ENCODE measurements at regions not wholly inside any gene's neighbourhood (a gene's known extent, or its start where the extent isn't known, plus 50 kb on each side); places are given as distances from the start of the nearest gene placed in this dataset.

DNA sequence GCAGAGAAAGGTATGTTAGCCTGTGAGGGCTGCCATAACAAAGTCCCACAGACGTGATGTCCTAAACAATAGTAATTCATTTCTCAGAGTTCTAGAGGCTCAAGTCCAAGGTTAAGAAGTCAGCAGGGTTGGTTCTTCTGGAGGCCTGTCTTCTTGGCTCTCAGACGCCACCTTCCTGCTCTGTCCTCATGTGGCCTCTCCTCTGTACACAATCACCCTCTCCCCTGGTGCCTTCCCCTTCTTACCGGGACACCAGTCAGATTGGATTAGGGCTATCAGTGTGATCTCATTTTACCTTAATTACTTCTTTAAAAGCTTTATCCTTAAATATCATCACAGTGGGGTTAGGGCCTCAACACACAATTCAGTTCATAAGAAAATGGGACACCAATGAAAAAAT is 860.5 kb downstream of the RNF144A start:
- no peak overlapping the region for H3K9ac ChIP-seq (ENCODE audit: insufficient read length, low read depth)
- no peak overlapping the region for H3K4me3 ChIP-seq (ENCODE audit: insufficient read length, low read depth)
- no peaks in the 10 kb centered on the region for H3K4me1 ChIP-seq (ENCODE audit: insufficient read depth, insufficient read length)
- no peaks in the 10 kb centered on the region for H3K36me3 ChIP-seq (ENCODE audit: insufficient read depth, insufficient read length, low read length)
- no peaks in the 10 kb centered on the region for H3K9me3 ChIP-seq (ENCODE audit: insufficient read depth, low read length)
- TF ChIP-seq ZNF274 (IDR thresholded peaks at IDR 0.05; ENCODE audit: low read depth, low read length): no peak
- TF ChIP-seq YY1 (IDR thresholded peaks at IDR 0.05; ENCODE audit: insufficient read depth, insufficient read length): no peak
- no peak for TF ChIP-seq SUZ12 (IDR thresholded peaks at IDR 0.05; ENCODE audit: extremely low read depth, insufficient read depth, insufficient read length)
- DNase-seq (ENCODE audit: low read depth, low spot score): no peak
- H3K27me3 ChIP-seq (ENCODE audit: insufficient read depth, insufficient read length): no peaks in the 10 kb centered on the region

DNA sequence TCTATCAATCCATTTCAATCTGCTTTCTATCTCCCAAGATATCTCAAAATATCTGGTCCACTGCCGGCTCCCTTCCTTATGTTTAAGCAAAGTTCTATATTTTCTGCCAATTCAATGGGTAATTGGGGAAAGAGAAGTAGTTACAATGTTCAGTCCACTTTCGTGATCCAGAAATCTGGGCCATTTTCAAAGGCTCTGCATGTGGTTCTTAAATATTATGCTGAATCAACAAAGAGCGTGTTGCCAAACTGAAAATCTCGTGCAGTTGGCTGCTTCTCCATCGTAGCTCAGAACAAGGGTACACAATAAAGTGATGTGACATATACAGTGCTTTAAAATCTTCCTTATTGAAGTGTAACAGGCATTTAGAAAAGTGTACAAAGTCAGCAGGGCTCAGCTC is 863.1 kb downstream of the RNF144A start:
- Histone ChIP-seq H3K9me3 (ENCODE audit: insufficient read depth, low read length) (no peaks in the 10 kb centered on the region), H3K27me3 (ENCODE audit: insufficient read depth, insufficient read length) (no peaks in the 10 kb centered on the region), H3K4me1 (ENCODE audit: insufficient read depth, insufficient read length) (no peaks in the 10 kb centered on the region), H3K4me3 (ENCODE audit: insufficient read length, low read depth) (no peak overlapping the region), H3K9ac (ENCODE audit: insufficient read length, low read depth) (no peak overlapping the region), H3K36me3 (ENCODE audit: insufficient read depth, insufficient read length, low read length) (no peaks in the 10 kb centered on the region)
- no peak for DNase-seq (ENCODE audit: low read depth, low spot score)
- TF ChIP-seq ZNF274 (IDR thresholded peaks at IDR 0.05; ENCODE audit: low read depth, low read length) (no peak), SUZ12 (IDR thresholded peaks at IDR 0.05; ENCODE audit: extremely low read depth, insufficient read depth, insufficient read length) (no peak), YY1 (IDR thresholded peaks at IDR 0.05; ENCODE audit: insufficient read depth, insufficient read length) (no peak)

DNA sequence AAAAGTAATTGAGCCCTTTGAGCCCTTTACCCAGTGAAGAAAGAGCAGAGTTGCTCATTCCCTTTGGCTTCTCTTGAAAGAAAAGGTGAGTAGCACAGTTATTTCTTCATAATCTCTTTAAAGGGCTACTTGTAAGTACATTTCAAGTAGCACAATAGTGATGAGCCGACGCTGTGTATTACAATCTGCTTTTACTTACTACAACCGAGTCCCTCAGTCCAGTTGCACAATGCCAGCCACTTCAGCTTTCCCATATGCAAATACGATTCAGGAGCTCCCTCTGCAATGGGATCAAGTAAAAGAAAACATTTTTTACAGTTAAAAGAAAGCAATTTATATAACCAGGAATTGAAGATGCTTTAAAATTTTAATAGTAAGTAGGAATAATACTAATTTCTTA is 868.5 kb downstream of the RNF144A start:
- H3K9ac ChIP-seq (ENCODE audit: insufficient read length, low read depth): no peak overlapping the region
- DNase-seq (ENCODE audit: low read depth, low spot score): no peak
- TF ChIP-seq YY1 (IDR thresholded peaks at IDR 0.05; ENCODE audit: insufficient read depth, insufficient read length) (no peak), SUZ12 (IDR thresholded peaks at IDR 0.05; ENCODE audit: extremely low read depth, insufficient read depth, insufficient read length) (no peak), ZNF274 (IDR thresholded peaks at IDR 0.05; ENCODE audit: low read depth, low read length) (no peak)

DNA sequence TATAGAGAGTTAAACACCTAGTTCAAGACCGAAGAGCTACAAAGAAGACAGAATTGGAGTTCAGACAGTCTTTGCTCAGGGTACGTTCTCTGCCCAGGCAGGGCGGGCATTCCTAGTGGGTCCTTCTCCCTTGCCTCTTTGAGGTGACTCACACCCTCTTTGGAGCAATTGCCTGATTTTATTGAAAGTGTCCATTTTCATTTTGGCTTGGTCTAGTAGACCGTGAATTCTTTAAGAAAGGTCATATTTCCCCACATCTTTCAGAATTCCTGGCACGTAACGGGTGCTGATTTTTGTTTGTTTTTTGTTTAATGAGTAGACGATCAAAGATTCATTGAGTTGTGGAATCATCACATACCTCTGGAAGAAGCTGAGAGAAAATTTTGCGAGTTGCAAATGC is 871.5 kb downstream of the RNF144A start:
- no peaks in the 10 kb centered on the region for H3K9me3 ChIP-seq (ENCODE audit: insufficient read depth, low read length)
- H3K27me3 ChIP-seq (ENCODE audit: insufficient read depth, insufficient read length): no peaks in the 10 kb centered on the region
- TF ChIP-seq ZNF274 (IDR thresholded peaks at IDR 0.05; ENCODE audit: low read depth, low read length): no peak
- no peak for TF ChIP-seq YY1 (IDR thresholded peaks at IDR 0.05; ENCODE audit: insufficient read depth, insufficient read length)
- no peak for TF ChIP-seq SUZ12 (IDR thresholded peaks at IDR 0.05; ENCODE audit: extremely low read depth, insufficient read depth, insufficient read length)
- H3K36me3 ChIP-seq (ENCODE audit: insufficient read depth, insufficient read length, low read length): no peaks in the 10 kb centered on the region
- no peak overlapping the region for H3K4me3 ChIP-seq (ENCODE audit: insufficient read length, low read depth)
- H3K4me1 ChIP-seq (ENCODE audit: insufficient read depth, insufficient read length): no peaks in the 10 kb centered on the region
- no peak overlapping the region for H3K9ac ChIP-seq (ENCODE audit: insufficient read length, low read depth)
- DNase-seq (ENCODE audit: low read depth, low spot score): no peak

More for the DNA sequence above, 868.5 kb downstream of the RNF144A start:
- Histone ChIP-seq H3K4me3 (ENCODE audit: insufficient read length, low read depth) (no peak overlapping the region), H3K27me3 (ENCODE audit: insufficient read depth, insufficient read length) (no peaks in the 10 kb centered on the region), H3K36me3 (ENCODE audit: insufficient read depth, insufficient read length, low read length) (no peaks in the 10 kb centered on the region), H3K9me3 (ENCODE audit: insufficient read depth, low read length) (no peaks in the 10 kb centered on the region), H3K4me1 (ENCODE audit: insufficient read depth, insufficient read length) (no peaks in the 10 kb centered on the region)

DNA sequence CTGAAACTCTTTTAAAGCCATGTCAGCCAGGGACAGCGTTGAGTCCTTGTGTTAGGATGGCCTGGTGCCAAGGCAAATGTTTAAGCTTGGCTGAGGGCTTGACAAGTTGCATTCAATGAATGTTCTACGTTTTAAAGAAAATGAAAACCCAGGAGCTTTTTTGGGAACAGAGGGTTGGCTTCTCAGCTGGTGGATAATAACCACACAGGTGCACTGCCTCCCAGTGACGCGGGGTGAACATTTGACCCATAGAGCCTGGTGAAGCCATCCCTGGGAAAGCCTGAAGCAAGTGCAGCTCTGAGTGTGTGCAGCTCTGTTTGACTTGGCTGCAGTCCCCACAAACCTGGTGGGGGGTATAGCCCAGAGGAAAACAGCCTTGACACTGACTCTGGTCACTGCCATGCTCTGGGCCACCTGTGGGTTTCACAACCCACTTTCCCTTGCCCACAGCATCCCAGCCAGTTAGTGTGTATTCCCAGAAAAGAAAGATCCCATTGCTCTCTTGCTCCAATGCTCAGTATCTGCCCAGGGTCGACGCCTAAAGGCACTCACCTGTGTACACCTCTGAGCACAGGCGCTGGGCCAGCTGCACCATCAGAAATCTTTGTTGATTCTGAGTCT is 874.9 kb downstream of the RNF144A start:
- TF ChIP-seq ZNF274 (IDR thresholded peaks at IDR 0.05; ENCODE audit: low read depth, low read length) (no peak), SUZ12 (IDR thresholded peaks at IDR 0.05; ENCODE audit: extremely low read depth, insufficient read depth, insufficient read length) (no peak), YY1 (IDR thresholded peaks at IDR 0.05; ENCODE audit: insufficient read depth, insufficient read length) (no peak)

DNA sequence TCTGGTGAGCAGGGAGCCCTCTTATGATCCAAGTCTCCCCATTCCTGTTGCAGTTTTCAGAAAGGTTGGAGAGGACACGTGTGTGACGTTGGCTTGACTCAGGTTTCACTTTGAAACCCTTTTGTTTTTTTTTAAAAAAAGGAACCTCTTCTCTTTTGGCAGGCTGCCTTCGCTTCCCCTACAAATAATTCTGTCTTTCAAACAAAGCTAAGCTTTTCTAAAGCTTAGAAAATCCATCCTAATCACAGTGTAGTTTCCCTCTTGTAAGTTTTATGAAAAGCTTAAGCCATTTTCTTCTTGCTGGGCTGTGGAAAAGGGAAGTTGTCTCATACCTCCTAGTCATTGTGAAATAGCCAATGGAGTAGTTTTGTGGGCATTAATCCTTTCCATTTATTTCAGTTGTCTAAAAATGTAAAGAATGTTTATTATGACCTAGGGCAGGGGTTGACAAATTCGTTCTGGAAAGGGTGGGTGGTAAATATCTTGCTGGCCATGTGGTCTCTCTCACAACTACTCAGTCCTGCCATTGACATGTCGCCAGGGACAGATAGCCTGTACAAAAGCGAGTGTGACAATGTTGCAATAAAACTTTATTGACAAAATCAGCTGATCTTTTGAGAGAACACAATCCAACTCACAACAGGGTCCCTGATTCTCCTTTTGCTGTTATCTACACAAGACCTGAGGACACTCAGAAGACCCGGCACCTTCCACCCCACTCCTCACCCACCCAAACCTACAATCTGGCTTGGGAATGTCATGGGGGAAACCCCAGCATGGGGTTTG is 878.8 kb downstream of the RNF144A start:
- Histone ChIP-seq H3K9ac (ENCODE audit: insufficient read length, low read depth) (no peak overlapping the region), H3K27me3 (ENCODE audit: insufficient read depth, insufficient read length) (no peaks in the 10 kb centered on the region), H3K4me3 (ENCODE audit: insufficient read length, low read depth) (no peak overlapping the region), H3K9me3 (ENCODE audit: insufficient read depth, low read length) (peaks cover 16% of the 10 kb centered on the region; the same call in 1 of the 2 replicates), H3K36me3 (ENCODE audit: insufficient read depth, insufficient read length, low read length) (no peaks in the 10 kb centered on the region), H3K4me1 (ENCODE audit: insufficient read depth, insufficient read length) (no peaks in the 10 kb centered on the region)
- TF ChIP-seq YY1 (IDR thresholded peaks at IDR 0.05; ENCODE audit: insufficient read depth, insufficient read length) (no peak), SUZ12 (IDR thresholded peaks at IDR 0.05; ENCODE audit: extremely low read depth, insufficient read depth, insufficient read length) (no peak), ZNF274 (IDR thresholded peaks at IDR 0.05; ENCODE audit: low read depth, low read length) (no peak)
- no peak for DNase-seq (ENCODE audit: low read depth, low spot score)

More for the DNA sequence above, 874.9 kb downstream of the RNF144A start:
- no peak overlapping the region for H3K4me3 ChIP-seq (ENCODE audit: insufficient read length, low read depth)
- H3K36me3 ChIP-seq (ENCODE audit: insufficient read depth, insufficient read length, low read length): no peaks in the 10 kb centered on the region
- no peak for DNase-seq (ENCODE audit: low read depth, low spot score)
- no peaks in the 10 kb centered on the region for H3K4me1 ChIP-seq (ENCODE audit: insufficient read depth, insufficient read length)
- no peaks in the 10 kb centered on the region for H3K27me3 ChIP-seq (ENCODE audit: insufficient read depth, insufficient read length)
- no peaks in the 10 kb centered on the region for H3K9me3 ChIP-seq (ENCODE audit: insufficient read depth, low read length)
- H3K9ac ChIP-seq (ENCODE audit: insufficient read length, low read depth): no peak overlapping the region

DNA sequence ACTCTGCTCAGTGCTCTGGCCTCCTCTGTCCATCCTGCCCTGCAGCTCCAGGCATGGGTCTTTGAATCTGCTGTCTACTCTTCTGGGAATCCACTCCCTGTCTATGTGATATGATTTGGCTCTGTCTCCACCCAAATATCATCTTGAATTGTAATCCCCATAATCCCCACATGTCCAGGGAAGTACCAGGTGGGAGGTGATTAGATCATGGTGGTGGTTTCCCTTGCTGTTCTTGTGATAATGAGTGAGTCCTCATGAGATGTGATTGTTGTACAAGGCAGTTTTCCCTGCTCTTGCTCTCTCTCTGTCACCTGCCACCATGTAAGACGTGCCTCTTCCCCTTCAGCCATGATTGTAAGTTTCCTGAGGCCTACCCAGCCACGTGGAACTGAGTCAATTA is 881.8 kb upstream of the ID2 start:
- Histone ChIP-seq H3K9ac (ENCODE audit: insufficient read length, low read depth) (no peak overlapping the region), H3K9me3 (ENCODE audit: insufficient read depth, low read length) (peaks cover 39% of the 10 kb centered on the region)

More for the DNA sequence above, 881.8 kb upstream of the ID2 start:
- H3K4me3 ChIP-seq (ENCODE audit: insufficient read length, low read depth): no peak overlapping the region
- DNase-seq (ENCODE audit: low read depth, low spot score): no peak
- H3K4me1 ChIP-seq (ENCODE audit: insufficient read depth, insufficient read length): no peaks in the 10 kb centered on the region
- TF ChIP-seq YY1 (IDR thresholded peaks at IDR 0.05; ENCODE audit: insufficient read depth, insufficient read length) (no peak), SUZ12 (IDR thresholded peaks at IDR 0.05; ENCODE audit: extremely low read depth, insufficient read depth, insufficient read length) (no peak), ZNF274 (IDR thresholded peaks at IDR 0.05; ENCODE audit: low read depth, low read length) (no peak)
- H3K27me3 ChIP-seq (ENCODE audit: insufficient read depth, insufficient read length): no peaks in the 10 kb centered on the region
- H3K36me3 ChIP-seq (ENCODE audit: insufficient read depth, insufficient read length, low read length): no peaks in the 10 kb centered on the region

All from NT2/D1 (cell line).